Glutamatergic neuron (in vitro differentiated cells): ENCODE measurements at regions not wholly inside any gene's neighbourhood (a gene's known extent, or its start where the extent isn't known, plus 50 kb on each side); places are given as distances from the start of the nearest gene placed in this dataset.

Experiments used
- DNase-seq: peaks from one replicate; pipeline ENCODE4 v3.0.0; 2022
- H3K27ac Mint-ChIP-seq: one replicate; pipeline ENCODE4 v1.8.0; 2020; ENCODE audit warnings: mild to moderate bottlenecking, mixed read lengths, inconsistent platforms; ENCODE audit not compliant: unreplicated experiment
- H3K27me3 Mint-ChIP-seq: one replicate; pipeline ENCODE4 v1.8.0; 2020; ENCODE audit warnings: mild to moderate bottlenecking, moderate library complexity, mixed read lengths, inconsistent platforms; ENCODE audit not compliant: unreplicated experiment
- H3K36me3 Mint-ChIP-seq: one replicate; pipeline ENCODE4 v1.8.0; 2020; ENCODE audit warnings: mild to moderate bottlenecking, mixed read lengths, inconsistent platforms; ENCODE audit not compliant: unreplicated experiment
- H3K4me1 Mint-ChIP-seq: one replicate; pipeline ENCODE4 v1.8.0; 2020; ENCODE audit warnings: mild to moderate bottlenecking, low read depth, mixed read lengths, inconsistent platforms; ENCODE audit not compliant: unreplicated experiment
- H3K4me3 Mint-ChIP-seq: one replicate; pipeline ENCODE4 v1.8.0; 2020; ENCODE audit warnings: mild to moderate bottlenecking, mixed read lengths, inconsistent platforms; ENCODE audit not compliant: unreplicated experiment
- H3K9me3 Mint-ChIP-seq: one replicate; pipeline ENCODE4 v1.8.0; 2020; ENCODE audit warnings: mild to moderate bottlenecking, moderate library complexity, mixed read lengths, inconsistent platforms; ENCODE audit not compliant: unreplicated experiment
- TF ChIP-seq, protein P1 (sequence below): fragments of 200-600 bp; sonication (generic); IDR thresholded peaks from one replicate; pipeline ENCODE4 v1.5.0; 2021; ENCODE audit not compliant: partially characterized antibody, unreplicated experiment

DNA sequence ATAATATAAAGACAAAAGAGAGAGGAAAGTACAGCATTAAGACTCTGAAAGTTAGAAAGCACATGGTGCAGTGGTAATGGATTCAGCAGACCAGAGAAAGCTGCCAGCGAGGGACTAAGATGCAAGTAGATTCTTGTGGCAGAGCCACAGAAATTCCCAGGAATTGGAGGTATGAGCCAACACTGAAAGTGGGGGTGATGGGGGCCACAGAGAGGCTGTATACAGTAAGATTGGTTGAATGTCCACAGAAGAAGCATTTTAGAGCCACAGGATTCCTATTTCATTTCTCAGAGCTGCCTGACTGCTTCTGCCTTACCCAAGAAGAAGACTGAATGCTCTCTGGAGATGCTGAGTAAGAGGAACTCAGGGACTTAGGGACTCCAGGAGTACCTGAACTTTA lies 295.0 kb downstream of the LMO7 start:
- DNase-seq = no peak
- Mint-ChIP-seq H3K27ac (no peak overlapping the region), H3K4me3 (no peak overlapping the region), H3K9me3 (no peaks in the 10 kb centered on the region), H3K36me3 (no peaks in the 10 kb centered on the region), H3K27me3 (no peaks in the 10 kb centered on the region), H3K4me1 (no peaks in the 10 kb centered on the region)
- TF ChIP-seq, protein P1, sequence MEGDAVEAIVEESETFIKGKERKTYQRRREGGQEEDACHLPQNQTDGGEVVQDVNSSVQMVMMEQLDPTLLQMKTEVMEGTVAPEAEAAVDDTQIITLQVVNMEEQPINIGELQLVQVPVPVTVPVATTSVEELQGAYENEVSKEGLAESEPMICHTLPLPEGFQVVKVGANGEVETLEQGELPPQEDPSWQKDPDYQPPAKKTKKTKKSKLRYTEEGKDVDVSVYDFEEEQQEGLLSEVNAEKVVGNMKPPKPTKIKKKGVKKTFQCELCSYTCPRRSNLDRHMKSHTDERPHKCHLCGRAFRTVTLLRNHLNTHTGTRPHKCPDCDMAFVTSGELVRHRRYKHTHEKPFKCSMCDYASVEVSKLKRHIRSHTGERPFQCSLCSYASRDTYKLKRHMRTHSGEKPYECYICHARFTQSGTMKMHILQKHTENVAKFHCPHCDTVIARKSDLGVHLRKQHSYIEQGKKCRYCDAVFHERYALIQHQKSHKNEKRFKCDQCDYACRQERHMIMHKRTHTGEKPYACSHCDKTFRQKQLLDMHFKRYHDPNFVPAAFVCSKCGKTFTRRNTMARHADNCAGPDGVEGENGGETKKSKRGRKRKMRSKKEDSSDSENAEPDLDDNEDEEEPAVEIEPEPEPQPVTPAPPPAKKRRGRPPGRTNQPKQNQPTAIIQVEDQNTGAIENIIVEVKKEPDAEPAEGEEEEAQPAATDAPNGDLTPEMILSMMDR = no peak

DNA sequence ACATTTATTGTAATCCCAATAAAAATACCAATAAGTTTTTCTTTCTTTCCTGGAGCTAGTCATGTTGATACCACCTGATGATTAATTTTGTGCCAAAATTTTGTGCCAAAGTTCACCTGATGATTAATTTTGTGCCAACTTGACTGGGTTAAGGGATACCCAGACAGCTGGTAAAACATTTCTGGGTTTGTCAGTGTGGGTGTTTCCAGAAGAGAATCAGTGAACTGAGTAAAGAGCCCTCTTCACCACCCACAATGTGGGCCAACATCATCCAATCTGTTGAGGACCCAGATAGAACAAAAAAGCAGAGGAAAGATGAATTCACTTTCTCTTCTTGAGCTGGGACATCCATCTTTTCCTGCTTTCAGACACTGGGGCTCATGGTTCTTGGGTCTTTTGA lies 292.9 kb downstream of the LMO7 start:
- TF ChIP-seq, protein P1 = no peak
- H3K27ac Mint-ChIP-seq = no peak overlapping the region
- no peak for DNase-seq
- no peak overlapping the region for H3K4me3 Mint-ChIP-seq
- no peaks in the 10 kb centered on the region for H3K4me1 Mint-ChIP-seq
- no peaks in the 10 kb centered on the region for H3K36me3 Mint-ChIP-seq
- no peaks in the 10 kb centered on the region for H3K27me3 Mint-ChIP-seq
- H3K9me3 Mint-ChIP-seq = no peaks in the 10 kb centered on the region

DNA sequence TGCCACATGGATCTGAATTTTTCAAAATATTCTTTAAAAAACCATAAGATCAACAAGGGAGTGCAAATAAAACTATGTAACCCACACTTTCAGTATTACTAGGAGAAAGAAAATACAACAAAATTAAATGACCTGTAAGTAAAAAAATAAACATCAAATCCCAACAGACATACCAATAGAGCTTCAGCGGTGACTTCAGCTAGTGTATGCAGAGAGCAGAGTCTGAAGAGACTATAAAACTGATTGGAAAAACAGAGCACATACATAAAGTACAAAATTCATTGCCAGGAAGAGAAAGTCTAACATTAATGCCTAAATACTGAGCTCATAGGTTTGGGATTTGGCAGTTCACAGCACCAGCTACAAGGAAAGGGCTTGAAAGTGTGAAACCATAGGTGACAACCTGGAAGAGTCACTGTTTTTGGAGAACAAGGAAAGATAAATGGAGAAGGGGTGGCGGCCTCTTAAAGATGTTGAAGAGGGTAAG lies 291.1 kb downstream of the LMO7 start:
- H3K9me3 Mint-ChIP-seq = no peaks in the 10 kb centered on the region
- H3K4me3 Mint-ChIP-seq = no peak overlapping the region
- TF ChIP-seq, protein P1 = no peak
- H3K27me3 Mint-ChIP-seq = no peaks in the 10 kb centered on the region
- no peaks in the 10 kb centered on the region for H3K36me3 Mint-ChIP-seq
- no peak for DNase-seq
- H3K4me1 Mint-ChIP-seq = no peaks in the 10 kb centered on the region
- H3K27ac Mint-ChIP-seq = no peak overlapping the region

DNA sequence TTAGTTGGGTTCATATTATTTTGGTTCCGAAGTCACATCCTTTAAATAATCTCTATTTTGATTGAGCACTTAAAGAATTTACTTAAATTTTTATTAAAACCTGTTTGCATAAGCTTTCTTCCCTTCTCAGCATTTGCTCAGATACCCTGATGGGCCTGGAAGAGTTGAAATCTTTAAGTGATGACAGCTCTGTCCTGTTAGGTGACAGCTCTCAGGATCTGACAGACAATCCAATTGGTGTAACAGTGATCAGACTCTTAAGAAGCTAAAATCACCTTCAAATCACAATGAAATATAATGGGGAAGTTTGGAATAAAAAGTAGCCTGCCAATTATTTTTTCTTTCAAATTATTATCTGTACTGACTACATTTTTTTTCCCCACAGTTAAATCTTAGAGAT lies 284.4 kb downstream of the LMO7 start:
- no peaks in the 10 kb centered on the region for H3K4me1 Mint-ChIP-seq
- H3K27me3 Mint-ChIP-seq = no peaks in the 10 kb centered on the region
- H3K9me3 Mint-ChIP-seq = no peaks in the 10 kb centered on the region
- TF ChIP-seq, protein P1 = no peak
- no peaks in the 10 kb centered on the region for H3K36me3 Mint-ChIP-seq
- DNase-seq = no peak
- H3K27ac Mint-ChIP-seq = no peak overlapping the region
- no peak overlapping the region for H3K4me3 Mint-ChIP-seq

DNA sequence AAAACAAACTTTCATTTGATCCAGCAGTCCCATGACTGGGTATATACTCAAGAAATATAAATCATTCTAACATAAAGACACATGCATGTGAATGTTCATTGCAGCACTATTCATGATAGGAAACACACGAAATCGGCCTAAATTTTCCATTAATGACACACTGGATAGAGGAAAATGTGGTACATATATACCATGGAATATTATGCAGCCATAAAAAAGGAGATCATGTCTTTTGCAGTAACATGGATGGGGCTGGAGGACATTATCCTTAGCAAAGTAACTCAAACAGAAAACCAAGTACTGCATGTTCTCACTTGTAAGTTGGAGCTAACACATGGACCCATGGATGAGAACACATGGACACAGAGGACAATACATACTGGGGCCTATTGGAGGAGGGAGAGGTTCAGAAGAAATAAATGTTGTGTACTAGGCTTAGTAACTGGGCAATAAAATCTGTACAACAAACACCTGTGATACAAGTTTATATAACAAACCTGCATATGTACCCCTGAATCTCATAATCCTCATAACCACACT lies 283.6 kb downstream of the LMO7 start:
- Mint-ChIP-seq H3K27ac (no peak overlapping the region), H3K36me3 (no peaks in the 10 kb centered on the region), H3K27me3 (no peaks in the 10 kb centered on the region), H3K9me3 (no peaks in the 10 kb centered on the region), H3K4me1 (no peaks in the 10 kb centered on the region), H3K4me3 (no peak overlapping the region)
- DNase-seq = no peak
- TF ChIP-seq, protein P1 = no peak
